H1 (cell line): ENCODE measurements at regions not wholly inside any gene's neighbourhood (a gene's known extent, or its start where the extent isn't known, plus 50 kb on each side); places are given as distances from the start of the nearest gene placed in this dataset.

Experiments
- CTCF ChIA-PET: fragments of 300-600 bp; sonication (Branson Sonifier 250); formaldehyde crosslinking; loops from one replicate; lab custom pipeline; 2021; ENCODE audit not compliant: partially characterized antibody; lab: Charles Lee
- POLR2A ChIA-PET: fragments of 300-600 bp; sonication (Branson Sonifier 250); formaldehyde crosslinking; loops from one replicate; lab custom pipeline; 2021; ENCODE audit warnings: inconsistent platforms; ENCODE audit not compliant: partially characterized antibody; lab: Charles Lee
- DNase-seq, 2 experiments: peaks; one replicate each; pipeline versions ENCODE4 v3.0.0 to v3.0.0-alpha.2; 2010 to 2022; ENCODE audit warnings: low spot score in 2 of 2, low read depth in 1 of 2, mixed read lengths in 1 of 2
- FAIRE-seq: peaks from 2 replicates; lab custom pipeline; 2011; peaks lifted over from hg19 to GRCh38; lab: Jason Lieb, UNC
- H2AFZ ChIP-seq: 2 replicates; pipeline ENCODE4 v1.8.1; 2012; ENCODE audit warnings: low read length, inconsistent platforms
- H2AK5ac ChIP-seq: 2 replicates; pipeline ENCODE4 v1.6.1; 2013; ENCODE audit warnings: low read depth, low read length
- H2BK120ac ChIP-seq: replicated peaks from 2 replicates; pipeline ENCODE3; 2013; ENCODE audit warnings: low read depth, low read length, inconsistent platforms
- H2BK12ac ChIP-seq: 2 replicates; pipeline ENCODE4 v1.6.1; 2013; ENCODE audit warnings: low read depth, low read length
- H2BK15ac ChIP-seq: 2 replicates; pipeline ENCODE4 v1.6.1; 2013; ENCODE audit warnings: low read length
- H2BK20ac ChIP-seq: 2 replicates; pipeline ENCODE4 v1.6.1; 2013; ENCODE audit warnings: low read length
- H2BK5ac ChIP-seq: 2 replicates; pipeline ENCODE4 v1.6.1; 2013; ENCODE audit warnings: low read depth, low read length
- H3K14ac ChIP-seq: 2 replicates; pipeline ENCODE4 v1.6.1; 2013; ENCODE audit warnings: inconsistent platforms; ENCODE audit not compliant: insufficient read length
- H3K18ac ChIP-seq: 2 replicates; pipeline ENCODE4 v1.6.1; 2013; ENCODE audit warnings: low read length; ENCODE audit errors: extremely low read depth
- H3K23ac ChIP-seq: 2 replicates; pipeline ENCODE4 v1.6.1; 2013; ENCODE audit warnings: inconsistent platforms; ENCODE audit not compliant: insufficient read length
- H3K23me2 ChIP-seq: 2 replicates; pipeline ENCODE4 v1.6.1; 2013; ENCODE audit warnings: low read depth, low read length
- H3K27ac ChIP-seq: 2 replicates; pipeline ENCODE4 v1.6.1; 2011; ENCODE audit warnings: low read depth, low read length, inconsistent platforms
- H3K27me3 ChIP-seq, 4 experiments: replicated peaks in 1 of 4; 1 replicate in 1 of 4; 2 replicates in 3 of 4; pipeline versions ENCODE4 v1.6.1 to v1.8.1; 2011 to 2013; ENCODE audit warnings: low read length in 3 of 4, mild to moderate bottlenecking in 3 of 4, inconsistent platforms in 2 of 4, mixed read lengths in 2 of 4, moderate library complexity in 1 of 4; ENCODE audit not compliant: control insufficient read depth in 3 of 4, insufficient read depth in 3 of 4; ENCODE audit errors: extremely low read depth in 1 of 4
- H3K36me3 ChIP-seq, 4 experiments: 2 replicates each; pipeline versions ENCODE4 v1.6.1 to v1.8.1; 2011 to 2013; ENCODE audit warnings: mild to moderate bottlenecking in 4 of 4, low read length in 3 of 4, moderate library complexity in 2 of 4, control low read depth in 1 of 4, inconsistent platforms in 1 of 4; ENCODE audit not compliant: insufficient read depth in 4 of 4, control insufficient read depth in 2 of 4
- H3K4ac ChIP-seq: replicated peaks from 2 replicates; pipeline ENCODE3; 2013; ENCODE audit warnings: low read length, low read depth, mixed read lengths, inconsistent platforms; ENCODE audit not compliant: insufficient read length
- H3K4me1 ChIP-seq, 4 experiments: replicated peaks in 1 of 4; 1 replicate in 1 of 4; 2 replicates in 3 of 4; pipeline versions ENCODE4 v1.6.1 to v1.8.1; 2011 to 2013; ENCODE audit warnings: low read length in 3 of 4, inconsistent platforms in 2 of 4, mixed read lengths in 1 of 4; ENCODE audit not compliant: insufficient read depth in 4 of 4, control insufficient read depth in 3 of 4
- H3K4me2 ChIP-seq, 2 experiments: 2 replicates each; pipeline versions ENCODE4 v1.6.1 to v1.8.1; 2011 to 2013; ENCODE audit warnings: low read depth in 2 of 2, low read length in 2 of 2, control low read depth in 1 of 2, inconsistent platforms in 1 of 2, mild to moderate bottlenecking in 1 of 2; ENCODE audit not compliant: insufficient read depth in 1 of 2
- H3K4me3 ChIP-seq, 4 experiments: fragments of 200-600, 300-600 bp in 1 of 4; sonication (generic), shearing (Covaris generic), sonication (Bioruptor Twin) in 1 of 4; 2 replicates each; pipeline versions ENCODE4 v1.5.1 to v1.8.1; 2011 to 2016; ENCODE audit warnings: low read length in 4 of 4, low read depth in 3 of 4, control low read depth in 2 of 4, inconsistent platforms in 2 of 4, mild to moderate bottlenecking in 2 of 4, mixed read lengths in 1 of 4, moderate library complexity in 1 of 4; ENCODE audit not compliant: insufficient read depth in 2 of 4; ENCODE audit errors: extremely low read depth in 1 of 4
- H3K56ac ChIP-seq: replicated peaks from 2 replicates; pipeline ENCODE3; 2013; ENCODE audit warnings: low read depth, mild to moderate bottlenecking, mixed read lengths, low read length, inconsistent platforms; ENCODE audit not compliant: insufficient read length
- H3K79me1 ChIP-seq: 2 replicates; pipeline ENCODE4 v1.6.1; 2013; ENCODE audit warnings: low read depth, low read length, control low read depth
- H3K79me2 ChIP-seq, 2 experiments: 2 replicates each; pipeline versions ENCODE4 v1.6.1 to v1.8.1; 2012 to 2013; ENCODE audit warnings: low read length in 2 of 2, mild to moderate bottlenecking in 2 of 2, inconsistent platforms in 1 of 2; ENCODE audit not compliant: insufficient read depth in 2 of 2, control insufficient read depth in 1 of 2
- H3K9ac ChIP-seq, 4 experiments: replicated peaks in 1 of 4; 1 replicate in 1 of 4; 2 replicates in 3 of 4; pipeline versions ENCODE4 v1.6.1 to v1.8.1; 2011 to 2013; ENCODE audit warnings: low read depth in 3 of 4, low read length in 3 of 4, control low read depth in 2 of 4, mild to moderate bottlenecking in 2 of 4, moderate library complexity in 2 of 4, inconsistent platforms in 1 of 4; ENCODE audit errors: extremely low read depth in 1 of 4
- H3K9me3 ChIP-seq, 2 experiments: 2 replicates each; pipeline versions ENCODE4 v1.6.1 to v1.8.1; 2012 to 2013; ENCODE audit warnings: mild to moderate bottlenecking in 2 of 2, moderate library complexity in 2 of 2, control low read depth in 1 of 2, inconsistent platforms in 1 of 2, low read depth in 1 of 2, low read length in 1 of 2, mixed read lengths in 1 of 2; ENCODE audit not compliant: insufficient read depth in 2 of 2
- H4K20me1 ChIP-seq, 2 experiments: replicated peaks in 1 of 2; 2 replicates each; pipeline versions ENCODE3 to v1.8.1; 2011 to 2013; ENCODE audit warnings: inconsistent platforms in 2 of 2, low read length in 2 of 2, mild to moderate bottlenecking in 1 of 2; ENCODE audit not compliant: insufficient read depth in 2 of 2, control insufficient read depth in 1 of 2
- H4K5ac ChIP-seq: 2 replicates; pipeline ENCODE4 v1.6.1; 2013; ENCODE audit warnings: low read length, low read depth, mixed read lengths, inconsistent platforms; ENCODE audit not compliant: insufficient read length
- H4K8ac ChIP-seq: 2 replicates; pipeline ENCODE4 v1.8.0; 2013; ENCODE audit warnings: mild to moderate bottlenecking, moderate library complexity, low read length, inconsistent platforms; ENCODE audit not compliant: insufficient read depth; ENCODE audit errors: extremely low read depth
- H4K91ac ChIP-seq: replicated peaks from 2 replicates; pipeline ENCODE3; 2013; ENCODE audit warnings: low read length, mixed read lengths, inconsistent platforms; ENCODE audit not compliant: insufficient read length
- CHD1 ChIP-seq: IDR thresholded peaks from 2 replicates; pipeline ENCODE4 v1.6.1; 2012; ENCODE audit warnings: low read depth, low read length, improper control_type of control experiment
- POU5F1 ChIP-seq: IDR thresholded peaks from 2 replicates; pipeline ENCODE4 v1.6.1; 2011; ENCODE audit warnings: low read depth, mild to moderate bottlenecking, low read length, moderate library complexity
- RAD21 ChIP-seq, 2 experiments: IDR thresholded peaks in 1 of 2; conservative IDR thresholded peaks in 1 of 2; 2 replicates each; pipeline ENCODE4 v1.6.1; 2011; ENCODE audit warnings: low read depth in 2 of 2, low read length in 2 of 2, improper control_type of control experiment in 1 of 2, inconsistent platforms in 1 of 2, mild to moderate bottlenecking in 1 of 2, moderate library complexity in 1 of 2
- ZNF274 ChIP-seq: IDR thresholded peaks from 2 replicates; pipeline ENCODE4 v1.7.0; 2012; ENCODE audit warnings: low read length, borderline replicate concordance; ENCODE audit errors: extremely low read depth
- WGBS, 2 experiments: shearing (Covaris generic) in 1 of 2; methylation state at CpG; one replicate each; pipeline versions ENCODE4 v1.1.6 to v1.1.7; 2013 to 2015; ENCODE audit warnings: low lambda C conversion rate in 2 of 2, mixed read lengths in 2 of 2, inconsistent platforms in 1 of 2, low coverage in 1 of 2, missing lambda C conversion rate in 1 of 2; ENCODE audit not compliant: insufficient replicate concordance in 2 of 2, insufficient coverage in 1 of 2, insufficient read length in 1 of 2; ENCODE audit errors: extremely low coverage in 1 of 2, missing lambda C conversion rate in 1 of 2; 5-methylcytosine and 5-hydroxymethylcytosine counted together

DNA sequence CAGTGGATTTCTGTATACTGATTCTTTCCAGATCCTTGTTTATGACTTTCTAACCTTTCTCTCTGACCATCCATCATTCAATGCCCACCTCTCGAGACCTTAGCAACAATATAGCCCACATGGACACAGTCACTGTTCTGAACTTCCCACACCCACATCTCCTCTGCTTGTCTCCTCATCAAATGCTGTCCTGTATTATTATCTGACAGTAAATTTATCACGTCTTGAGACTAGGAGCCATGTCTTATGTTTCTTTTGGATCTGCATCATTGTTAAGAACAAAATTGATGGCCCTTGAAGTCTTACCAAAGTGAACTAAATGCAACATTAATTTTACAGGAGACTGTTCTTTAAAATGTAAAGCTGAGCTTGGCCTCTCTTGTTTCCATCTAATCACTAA, 495.4 kb upstream of the KLF4 start:
- Histone ChIP-seq H3K23ac (no peak overlapping the region), H3K27ac (no peak overlapping the region), H3K14ac (no peak overlapping the region), H2AK5ac (no peak overlapping the region), H2BK20ac (no peak overlapping the region), H3K79me1 (no peaks in the 10 kb centered on the region), H2BK15ac (no peak overlapping the region), H3K36me3 (no peaks in the 10 kb centered on the region), H2BK5ac (no peak overlapping the region), H2AFZ (no peak overlapping the region), H4K5ac (no peak overlapping the region), H2BK12ac (no peak overlapping the region), H3K23me2 (no peaks in the 10 kb centered on the region), H2BK120ac (no peak overlapping the region), H3K4me3 (no peak overlapping the region), H3K56ac (no peak overlapping the region), H3K9ac (no peak overlapping the region), H3K9me3 (no peaks in the 10 kb centered on the region), H3K4ac (no peak overlapping the region), H4K20me1 (no peaks in the 10 kb centered on the region), H4K8ac (no peak overlapping the region), H3K27me3 (no peaks in the 10 kb centered on the region), H4K91ac (no peak overlapping the region), H3K4me1 (no peaks in the 10 kb centered on the region), H3K4me2 (no peak overlapping the region), H3K79me2 (no peaks in the 10 kb centered on the region), H3K18ac (no peak overlapping the region)
- TF ChIP-seq ZNF274: no peak
- no peak for TF ChIP-seq CHD1
- no peak for TF ChIP-seq RAD21 (IDR thresholded peaks at IDR 0.05 in 1 of 2, conservative IDR thresholded peaks at IDR 0.05 in 1 of 2; ENCODE audit: low read depth in 2 of 2, low read length in 2 of 2)
- TF ChIP-seq POU5F1: no peak
- FAIRE-seq (no peak), DNase-seq (no peak)
- ChIA-PET POLR2A (no interaction called here), CTCF (interaction anchor here (0.6 to 1.2 kb wide), 3 partner anchors 12 to 268 kb away, joined by 3 to 4 read pairs (median 3); no protein-coding TSS in a partner anchor)
- WGBS, 2 experiments: 97% methylated on average over 2 of the region's 2 CpGs; no CpG with 5 or more reads in 1 of the 2 experiments
